ENCODE measurements at regions not wholly inside any gene's neighbourhood (a gene's known extent, or its start where the extent isn't known, plus 50 kb on each side); places are given as distances from the start of the nearest gene placed in this dataset.

DNA sequence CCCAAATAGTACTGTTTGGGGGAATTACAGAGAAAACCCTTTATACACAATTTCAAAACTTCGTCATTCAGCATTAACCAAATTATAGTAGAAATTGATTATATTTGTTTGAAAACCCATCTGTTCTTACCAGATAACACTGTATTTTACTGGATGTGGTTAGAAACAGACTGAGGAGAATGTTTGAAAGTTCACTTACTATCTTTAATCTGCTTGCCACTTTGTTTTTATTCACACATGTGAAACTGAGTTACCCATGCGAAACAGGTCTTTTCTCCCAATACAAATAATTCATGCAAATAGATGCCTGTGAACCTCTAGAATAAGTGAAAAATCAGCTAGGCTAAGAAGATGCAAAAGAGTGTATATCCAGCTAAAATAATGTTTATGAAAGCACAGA, 177.5 kb downstream of the NAA11 start:
- no peak for TF ChIP-seq POLR2A (IDR thresholded peaks at IDR 0.05; ENCODE audit: low read length)
- no peak for TF ChIP-seq GATA1 (IDR thresholded peaks at IDR 0.05; ENCODE audit: low read depth, low read length)
